ENCODE measurements at regions not wholly inside any gene's neighbourhood (a gene's known extent, or its start where the extent isn't known, plus 50 kb on each side); places are given as distances from the start of the nearest gene placed in this dataset.

- Histone ChIP-seq H3K27ac (ENCODE audit: insufficient read depth, low read depth, low read length) (no peak overlapping the region), H2AFZ (ENCODE audit: low read depth, low read length) (no peak overlapping the region), H3K4me2 (ENCODE audit: insufficient read depth, low read length) (no peak overlapping the region), H3K79me2 (ENCODE audit: control insufficient read depth, insufficient read depth, low read length) (no peaks in the 10 kb centered on the region), H3K4me1 (ENCODE audit: control insufficient read depth, extremely low read depth, insufficient read depth, low read length) (no peaks in the 10 kb centered on the region), H3K36me3 (ENCODE audit: control insufficient read depth in 2 of 2, extremely low read depth in 1 of 2, insufficient read depth in 2 of 2, low read length in 2 of 2) (no peaks in the 10 kb centered on the region), H3K4me3 (replicated peaks in 1 of 3; ENCODE audit: insufficient read depth in 1 of 3, low read depth in 1 of 3, low read length in 3 of 3) (no peak overlapping the region), H3K9me1 (replicated peaks; ENCODE audit: control insufficient read depth, extremely low read depth, insufficient read depth, low read length) (no peaks in the 10 kb centered on the region), H3K27me3 (ENCODE audit: control insufficient read depth in 2 of 2, insufficient read depth in 2 of 2, low read length in 2 of 2) (no peaks in the 10 kb centered on the region), H3K9ac (replicated peaks; ENCODE audit: extremely low read depth, insufficient read depth, low read length) (no peak overlapping the region), H4K20me1 (replicated peaks; ENCODE audit: control insufficient read depth, extremely low read depth, insufficient read depth, low read length) (no peaks in the 10 kb centered on the region), H3K9me3 (replicated peaks; ENCODE audit: control insufficient read depth, insufficient read depth, low read length) (no peaks in the 10 kb centered on the region)
- FAIRE-seq: no peak
- DNase-seq (ENCODE audit: low read depth, low spot score): no peak
- intact Hi-C loops (cut with micrococcal nuclease) (no loop called here), dilution Hi-C loops (cut with MboI; ENCODE audit: extremely low pct_ligation_motif_present, low sequenced_read_pairs) (no loop called here)
- CTCF ChIA-PET: no interaction called here
- TF ChIP-seq GATA2 (IDR thresholded peaks at IDR 0.05; ENCODE audit: insufficient read depth, insufficient read length, low read depth, low read length) (no peak), POLR2AphosphoS5 (IDR thresholded peaks at IDR 0.05; ENCODE audit: insufficient read depth, low read depth, low read length) (no peak), MYC (IDR thresholded peaks at IDR 0.05; ENCODE audit: low read depth, low read length) (no peak), EZH2 (IDR thresholded peaks at IDR 0.05; ENCODE audit: borderline replicate concordance, low read depth, low read length, severe bottlenecking) (no peak), MAX (IDR thresholded peaks at IDR 0.05; ENCODE audit: insufficient read depth, insufficient read length) (no peak), POLR2A (IDR thresholded peaks at IDR 0.05; ENCODE audit: low read depth, low read length) (no peak), CTCF (IDR thresholded peaks at IDR 0.05; ENCODE audit: extremely low read depth in 1 of 2, insufficient read depth in 1 of 2, low read depth in 1 of 2, low read length in 2 of 2) (no peak), FOS (IDR thresholded peaks at IDR 0.05; ENCODE audit: borderline replicate concordance, insufficient read depth, low read length) (no peak), JUN (IDR thresholded peaks at IDR 0.05; ENCODE audit: borderline replicate concordance, insufficient read depth, insufficient read length, low read depth) (no peak)
- BruUV-seq (replicated peaks): no TSS peak
- POLR2A ChIA-PET: no interaction called here
Measured at GRCh38 chr15:39215015-39215414, 365.9 kb upstream of the THBS1 start.

All from endothelial cell of umbilical vein (primary cell).